ENCODE measurements at regions not wholly inside any gene's neighbourhood (a gene's known extent, or its start where the extent isn't known, plus 50 kb on each side); places are given as distances from the start of the nearest gene placed in this dataset.
"Not testable (repeated sequence)": the region's sequence is repeated elsewhere in the genome, so short reads cannot be mapped to it uniquely, and the experiment has no call there.

GRCh38 chr1:149279512-149279911 is 176.2 kb upstream of the NBPF9 start:
- not testable (repeated sequence) for DNase-seq

GRCh38 chr1:149284773-149285172 is 181.4 kb upstream of the NBPF9 start:
- not testable (repeated sequence) for DNase-seq

GRCh38 chr1:149285205-149285604 is 181.9 kb upstream of the NBPF9 start:
- DNase-seq = not testable (repeated sequence)

GRCh38 chr1:149285638-149286037 is 182.3 kb upstream of the NBPF9 start:
- DNase-seq = not testable (repeated sequence)

- not testable (repeated sequence) for DNase-seq
Measured at GRCh38 chr1:149288580-149288979, 185.2 kb upstream of the NBPF9 start.

- not testable (repeated sequence) for DNase-seq
Measured at GRCh38 chr1:149300478-149301218, 174.2 kb upstream of the NBPF19 start.

- DNase-seq = not testable (repeated sequence)
Measured at GRCh38 chr1:149301282-149301681, 173.6 kb upstream of the NBPF19 start.

- DNase-seq = not testable (repeated sequence)
Measured at GRCh38 chr1:149304796-149305195, 170.0 kb upstream of the NBPF19 start.

- DNase-seq = not testable (repeated sequence)
Measured at GRCh38 chr1:149307640-149308039, 167.2 kb upstream of the NBPF19 start.

- DNase-seq = not testable (repeated sequence)
Measured at GRCh38 chr1:149314921-149315320, 159.9 kb upstream of the NBPF19 start.

- DNase-seq = not testable (repeated sequence)
Measured at GRCh38 chr1:149320971-149321731, 153.7 kb upstream of the NBPF19 start.

GRCh38 chr1:149321732-149322016 is 153.2 kb upstream of the NBPF19 start:
- not testable (repeated sequence) for DNase-seq

- DNase-seq = not testable (repeated sequence)
Measured at GRCh38 chr1:149330081-149330335, 144.8 kb upstream of the NBPF19 start.

GRCh38 chr1:149336082-149336481 is 138.8 kb upstream of the NBPF19 start:
- DNase-seq = not testable (repeated sequence)

GRCh38 chr1:149338221-149338691 is 136.6 kb upstream of the NBPF19 start:
- not testable (repeated sequence) for DNase-seq

GRCh38 chr1:149338698-149339097 is 136.1 kb upstream of the NBPF19 start:
- DNase-seq = not testable (repeated sequence)

- not testable (repeated sequence) for DNase-seq
Measured at GRCh38 chr1:149349448-149349847, 125.4 kb upstream of the NBPF19 start.

GRCh38 chr1:149352205-149352604 is 122.6 kb upstream of the NBPF19 start:
- DNase-seq = not testable (repeated sequence)

GRCh38 chr1:149354579-149354978 is 120.3 kb upstream of the NBPF19 start:
- not testable (repeated sequence) for DNase-seq

GRCh38 chr1:149355748-149356147 is 119.1 kb upstream of the NBPF19 start:
- not testable (repeated sequence) for DNase-seq

- DNase-seq = not testable (repeated sequence)
Measured at GRCh38 chr1:149356152-149356551, 118.7 kb upstream of the NBPF19 start.

GRCh38 chr1:149360351-149360750 is 114.5 kb upstream of the NBPF19 start:
- not testable (repeated sequence) for DNase-seq

- DNase-seq = not testable (repeated sequence)
Measured at GRCh38 chr1:149361310-149361709, 113.5 kb upstream of the NBPF19 start.
